ENCODE measurements at regions not wholly inside any gene's neighbourhood (a gene's known extent, or its start where the extent isn't known, plus 50 kb on each side); places are given as distances from the start of the nearest gene placed in this dataset.

DNA sequence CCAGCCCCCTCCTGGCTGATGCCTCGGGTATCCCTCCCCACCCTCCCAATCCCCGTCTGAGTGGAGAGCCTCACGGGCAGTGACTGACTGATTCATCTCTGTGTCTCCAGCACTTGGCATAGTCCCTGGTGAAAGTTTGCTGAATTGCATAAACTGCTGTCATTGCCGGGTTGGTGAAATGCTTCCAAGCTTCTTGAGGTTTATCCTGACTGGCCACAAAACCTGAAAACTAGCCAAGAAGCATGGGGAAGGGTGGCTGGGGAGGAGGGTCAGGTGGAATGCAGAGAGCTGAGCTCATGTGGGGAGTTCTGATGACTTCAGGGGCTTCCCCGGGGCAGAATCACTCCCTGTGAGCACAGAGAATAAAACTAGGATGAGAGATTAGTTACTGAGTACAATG lies 56.9 kb upstream of the GGTA1 start:
- TF ChIP-seq, protein P1, sequence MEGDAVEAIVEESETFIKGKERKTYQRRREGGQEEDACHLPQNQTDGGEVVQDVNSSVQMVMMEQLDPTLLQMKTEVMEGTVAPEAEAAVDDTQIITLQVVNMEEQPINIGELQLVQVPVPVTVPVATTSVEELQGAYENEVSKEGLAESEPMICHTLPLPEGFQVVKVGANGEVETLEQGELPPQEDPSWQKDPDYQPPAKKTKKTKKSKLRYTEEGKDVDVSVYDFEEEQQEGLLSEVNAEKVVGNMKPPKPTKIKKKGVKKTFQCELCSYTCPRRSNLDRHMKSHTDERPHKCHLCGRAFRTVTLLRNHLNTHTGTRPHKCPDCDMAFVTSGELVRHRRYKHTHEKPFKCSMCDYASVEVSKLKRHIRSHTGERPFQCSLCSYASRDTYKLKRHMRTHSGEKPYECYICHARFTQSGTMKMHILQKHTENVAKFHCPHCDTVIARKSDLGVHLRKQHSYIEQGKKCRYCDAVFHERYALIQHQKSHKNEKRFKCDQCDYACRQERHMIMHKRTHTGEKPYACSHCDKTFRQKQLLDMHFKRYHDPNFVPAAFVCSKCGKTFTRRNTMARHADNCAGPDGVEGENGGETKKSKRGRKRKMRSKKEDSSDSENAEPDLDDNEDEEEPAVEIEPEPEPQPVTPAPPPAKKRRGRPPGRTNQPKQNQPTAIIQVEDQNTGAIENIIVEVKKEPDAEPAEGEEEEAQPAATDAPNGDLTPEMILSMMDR (IDR thresholded peaks at IDR 0.05) = no peak
- no peak for TF ChIP-seq POLR2A (IDR thresholded peaks at IDR 0.05)

Measured in lower leg skin (tissue), 3 donors.